DOHH2 (cell line): ENCODE measurements at regions not wholly inside any gene's neighbourhood (a gene's known extent, or its start where the extent isn't known, plus 50 kb on each side); places are given as distances from the start of the nearest gene placed in this dataset.

Experiments used
- H3F3A ChIP-seq: fragments of 200-600 bp; sonication (generic), shearing (Covaris generic); 2 replicates; pipeline ENCODE4 v1.6.0; 2016; ENCODE audit warnings: antibody characterized with exemption, mild to moderate bottlenecking; ENCODE audit not compliant: control insufficient read depth, insufficient read depth
- H3K27ac ChIP-seq: fragments of 200-600 bp; sonication (generic); 2 replicates; pipeline ENCODE4 v1.5.1; 2014; ENCODE audit warnings: low read depth, mild to moderate bottlenecking, low read length, moderate library complexity
- H3K27me3 ChIP-seq: fragments of 200-600 bp; sonication (generic); 2 replicates; pipeline ENCODE4 v1.6.1; 2014; ENCODE audit warnings: mild to moderate bottlenecking, low read length, mixed read lengths; ENCODE audit not compliant: control insufficient read depth
- H3K36me3 ChIP-seq: fragments of 200-600 bp; sonication (generic); 2 replicates; pipeline ENCODE4 v1.6.1; 2014; ENCODE audit warnings: mild to moderate bottlenecking, low read length, moderate library complexity, mixed read lengths; ENCODE audit not compliant: control insufficient read depth
- H3K4me1 ChIP-seq: fragments of 200-600 bp; sonication (generic); 2 replicates; pipeline ENCODE4 v1.6.1; 2014; ENCODE audit warnings: mild to moderate bottlenecking, low read length, mixed read lengths; ENCODE audit not compliant: control insufficient read depth
- H3K4me2 ChIP-seq: fragments of 200-600 bp; sonication (generic); 2 replicates; pipeline ENCODE4 v1.6.0; 2014; ENCODE audit warnings: mild to moderate bottlenecking, low read length, moderate library complexity
- H3K4me3 ChIP-seq: fragments of 200-600 bp; sonication (generic); 2 replicates; pipeline ENCODE4 v1.5.1; 2014; ENCODE audit warnings: mild to moderate bottlenecking, low read length, mixed read lengths
- H3K79me2 ChIP-seq: fragments of 200-600 bp; sonication (generic); 2 replicates; pipeline ENCODE4 v1.6.1; 2014; ENCODE audit warnings: mild to moderate bottlenecking, low read length, mixed read lengths; ENCODE audit not compliant: control insufficient read depth
- H3K9me2 ChIP-seq: fragments of 200-600 bp; sonication (generic); replicated peaks from 2 replicates; pipeline ENCODE4 v1.6.1; 2014; ENCODE audit warnings: mild to moderate bottlenecking, low read length, mixed read lengths; ENCODE audit not compliant: control insufficient read depth
- H3K9me3 ChIP-seq: fragments of 200-600 bp; sonication (generic); 2 replicates; pipeline ENCODE4 v1.6.1; 2014; ENCODE audit warnings: antibody characterized with exemption, low read length, mixed read lengths; ENCODE audit not compliant: control insufficient read depth, insufficient read depth
- H4K20me1 ChIP-seq: fragments of 200-600 bp; sonication (generic); 2 replicates; pipeline ENCODE4 v1.6.0; 2014; ENCODE audit warnings: low read depth, mild to moderate bottlenecking, antibody characterized with exemption, low read length, moderate library complexity; ENCODE audit not compliant: control insufficient read depth, insufficient read depth
- EZH2phosphoT487 ChIP-seq: fragments of 200-600 bp; sonication (generic); IDR thresholded peaks from 2 replicates; pipeline ENCODE4 v1.6.1; 2017; ENCODE audit warnings: borderline replicate concordance, mild to moderate bottlenecking, antibody characterized with exemption, low read length, moderate library complexity, mixed read lengths
- TF ChIP-seq, protein P1 (sequence below): fragments of 200-600 bp; sonication (generic); IDR thresholded peaks from one replicate; pipeline ENCODE4 v1.5.1; 2014; ENCODE audit warnings: antibody characterized with exemption, mild to moderate bottlenecking, low read depth, low read length; ENCODE audit not compliant: poor library complexity, severe bottlenecking

DNA sequence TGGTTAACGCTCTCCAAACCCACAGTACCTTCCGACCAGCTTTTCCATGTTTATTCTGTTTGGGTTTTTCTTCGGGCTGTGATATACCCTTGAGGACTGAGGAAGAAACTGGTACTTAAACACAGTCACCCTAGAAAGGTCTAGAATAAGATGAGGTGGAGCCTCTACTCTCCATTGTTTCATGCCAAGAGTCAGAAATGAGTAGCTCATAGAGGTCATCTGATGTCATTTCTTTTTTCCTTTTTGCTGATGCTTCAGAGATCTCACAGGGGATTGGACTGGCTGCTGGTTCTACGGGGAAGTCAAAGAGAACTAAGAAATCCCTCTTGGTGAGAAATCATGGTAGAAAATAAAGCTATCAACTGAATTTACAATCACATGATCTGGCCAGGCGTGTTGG is 538.2 kb upstream of the TMEM132C start:
- Histone ChIP-seq H3K4me1 (no peaks in the 10 kb centered on the region), H3K4me3 (no peak overlapping the region)
- TF ChIP-seq, protein P1, sequence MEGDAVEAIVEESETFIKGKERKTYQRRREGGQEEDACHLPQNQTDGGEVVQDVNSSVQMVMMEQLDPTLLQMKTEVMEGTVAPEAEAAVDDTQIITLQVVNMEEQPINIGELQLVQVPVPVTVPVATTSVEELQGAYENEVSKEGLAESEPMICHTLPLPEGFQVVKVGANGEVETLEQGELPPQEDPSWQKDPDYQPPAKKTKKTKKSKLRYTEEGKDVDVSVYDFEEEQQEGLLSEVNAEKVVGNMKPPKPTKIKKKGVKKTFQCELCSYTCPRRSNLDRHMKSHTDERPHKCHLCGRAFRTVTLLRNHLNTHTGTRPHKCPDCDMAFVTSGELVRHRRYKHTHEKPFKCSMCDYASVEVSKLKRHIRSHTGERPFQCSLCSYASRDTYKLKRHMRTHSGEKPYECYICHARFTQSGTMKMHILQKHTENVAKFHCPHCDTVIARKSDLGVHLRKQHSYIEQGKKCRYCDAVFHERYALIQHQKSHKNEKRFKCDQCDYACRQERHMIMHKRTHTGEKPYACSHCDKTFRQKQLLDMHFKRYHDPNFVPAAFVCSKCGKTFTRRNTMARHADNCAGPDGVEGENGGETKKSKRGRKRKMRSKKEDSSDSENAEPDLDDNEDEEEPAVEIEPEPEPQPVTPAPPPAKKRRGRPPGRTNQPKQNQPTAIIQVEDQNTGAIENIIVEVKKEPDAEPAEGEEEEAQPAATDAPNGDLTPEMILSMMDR = no peak
- TF ChIP-seq EZH2phosphoT487 = no peak

DNA sequence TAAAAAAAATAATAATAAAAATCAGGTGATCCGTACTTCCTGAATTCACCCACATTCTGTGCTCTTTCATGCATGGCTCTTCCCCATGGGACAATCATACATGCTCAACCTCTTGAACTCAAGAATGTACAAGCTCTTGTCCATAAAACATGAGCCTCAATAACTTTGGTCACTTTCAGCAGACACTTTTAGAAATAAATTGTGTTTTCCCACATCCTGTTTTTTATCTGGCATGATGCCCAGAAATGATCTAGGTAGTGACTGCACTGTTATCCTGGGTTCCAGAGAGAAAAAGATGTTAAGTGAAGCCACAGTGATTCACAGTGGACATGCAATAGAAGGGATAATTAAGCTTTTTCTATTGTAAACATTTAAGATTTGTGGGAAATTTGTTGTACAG is 537.6 kb upstream of the TMEM132C start:
- Histone ChIP-seq H3K27ac (no peak overlapping the region), H3K36me3 (no peaks in the 10 kb centered on the region), H3K27me3 (no peaks in the 10 kb centered on the region), H3K9me2 (no peaks in the 10 kb centered on the region), H3K4me1 (no peaks in the 10 kb centered on the region), H3K4me2 (no peak overlapping the region), H3K9me3 (no peaks in the 10 kb centered on the region), H4K20me1 (no peaks in the 10 kb centered on the region), H3K79me2 (no peaks in the 10 kb centered on the region), H3F3A (no peaks in the 10 kb centered on the region), H3K4me3 (no peak overlapping the region)
- no peak for TF ChIP-seq EZH2phosphoT487
- TF ChIP-seq, protein P1 = no peak

More for the DNA sequence above, 538.2 kb upstream of the TMEM132C start:
- H3K79me2 ChIP-seq = no peaks in the 10 kb centered on the region
- no peak overlapping the region for H3K27ac ChIP-seq
- no peaks in the 10 kb centered on the region for H3K36me3 ChIP-seq
- H3K9me3 ChIP-seq = no peaks in the 10 kb centered on the region
- no peaks in the 10 kb centered on the region for H3K9me2 ChIP-seq
- H3F3A ChIP-seq = no peaks in the 10 kb centered on the region
- no peak overlapping the region for H3K4me2 ChIP-seq
- no peaks in the 10 kb centered on the region for H4K20me1 ChIP-seq
- H3K27me3 ChIP-seq = no peaks in the 10 kb centered on the region

DNA sequence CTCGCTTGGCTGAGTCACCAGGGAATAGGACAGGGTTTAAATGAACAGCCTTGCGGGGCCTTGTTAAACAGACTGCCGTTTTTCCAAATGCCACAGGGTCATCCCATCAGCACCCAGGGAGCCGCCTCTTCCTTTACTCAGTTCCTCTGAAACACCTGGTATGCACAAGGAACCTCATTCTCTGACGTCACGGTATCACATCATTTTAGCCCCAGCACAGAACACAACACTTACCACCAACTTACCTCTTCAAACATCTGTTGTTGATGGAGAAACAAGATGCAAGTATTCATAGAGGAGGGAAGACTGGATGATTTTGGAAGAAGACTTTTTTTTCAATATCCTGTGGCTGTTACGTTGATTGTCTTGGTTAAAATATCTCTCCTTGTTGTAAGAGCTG is 535.3 kb upstream of the TMEM132C start:
- H3K4me3 ChIP-seq = no peak overlapping the region
- no peaks in the 10 kb centered on the region for H3K36me3 ChIP-seq
- TF ChIP-seq, protein P1 = no peak
- no peak for TF ChIP-seq EZH2phosphoT487
- no peak overlapping the region for H3K27ac ChIP-seq
- no peaks in the 10 kb centered on the region for H3K27me3 ChIP-seq
- H3F3A ChIP-seq = no peaks in the 10 kb centered on the region
- no peaks in the 10 kb centered on the region for H3K9me3 ChIP-seq
- no peaks in the 10 kb centered on the region for H4K20me1 ChIP-seq
- no peak overlapping the region for H3K4me2 ChIP-seq
- H3K79me2 ChIP-seq = no peaks in the 10 kb centered on the region
- H3K4me1 ChIP-seq = no peaks in the 10 kb centered on the region
- no peaks in the 10 kb centered on the region for H3K9me2 ChIP-seq

DNA sequence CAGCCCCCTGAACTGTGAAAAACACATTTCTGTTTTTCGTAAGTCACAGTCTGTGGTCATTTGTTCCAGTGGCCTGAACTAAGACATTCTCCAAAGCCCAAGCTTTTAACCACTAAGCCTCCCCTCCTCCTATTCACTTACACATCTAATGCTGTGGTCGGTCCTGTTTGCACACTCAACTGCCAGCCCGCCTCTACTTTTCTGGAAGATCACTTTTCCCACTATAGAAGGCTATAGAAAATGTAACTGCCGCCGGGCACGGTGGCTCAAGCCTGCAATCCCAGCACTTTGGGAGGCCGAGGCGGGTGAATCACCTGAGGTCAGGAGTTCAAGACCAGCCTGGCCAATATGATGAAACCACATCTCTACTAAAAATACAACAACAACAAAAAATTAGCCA is 524.7 kb upstream of the TMEM132C start:
- TF ChIP-seq EZH2phosphoT487 = no peak
- TF ChIP-seq, protein P1 = no peak

More for the DNA sequence above, 524.7 kb upstream of the TMEM132C start:
- no peak overlapping the region for H3K4me2 ChIP-seq
- no peak overlapping the region for H3K27ac ChIP-seq
- no peaks in the 10 kb centered on the region for H3K27me3 ChIP-seq
- no peaks in the 10 kb centered on the region for H3K4me1 ChIP-seq
- no peak overlapping the region for H3K4me3 ChIP-seq
- H3F3A ChIP-seq = no peaks in the 10 kb centered on the region
- no peaks in the 10 kb centered on the region for H3K9me2 ChIP-seq
- H3K9me3 ChIP-seq = no peaks in the 10 kb centered on the region
- no peaks in the 10 kb centered on the region for H4K20me1 ChIP-seq
- H3K36me3 ChIP-seq = no peaks in the 10 kb centered on the region
- H3K79me2 ChIP-seq = no peaks in the 10 kb centered on the region
